ENCODE measurements at regions not wholly inside any gene's neighbourhood (a gene's known extent, or its start where the extent isn't known, plus 50 kb on each side); places are given as distances from the start of the nearest gene placed in this dataset.
A peak's percentile ranks its signal among the peaks of the same experiment; 100 is the strongest.
"Not testable (repeated sequence)": the region's sequence is repeated elsewhere in the genome, so short reads cannot be mapped to it uniquely, and the experiment has no call there.

- TF ChIP-seq POLR2A (IDR thresholded peaks at IDR 0.05) (no peak), POLR2AphosphoS5 (IDR thresholded peaks at IDR 0.05) (no peak), CTCF (IDR thresholded peaks at IDR 0.05) (no peak), EP300 (IDR thresholded peaks at IDR 0.05; ENCODE audit: low read depth) (no peak)
- no peak overlapping the region for H3K4me3 ChIP-seq
- 82 to 100% methylated on average over 2 of the region's 2 CpGs for WGBS, 2 donors (ENCODE audit: low coverage in 1 of 2)
- H3K27ac ChIP-seq = no peak overlapping the region
- H3K9me3 ChIP-seq = no peaks in the 10 kb centered on the region
- no peaks in the 10 kb centered on the region for H3K4me1 ChIP-seq
- H3K36me3 ChIP-seq = no peaks in the 10 kb centered on the region
- in situ Hi-C loops (cut with MboI; ENCODE audit: low pct_ligation_motif_present in 1 of 4, low pct_unique_long_range_greater_than_20kb in 1 of 4, low sequenced_read_pairs in 3 of 4) = no loop called here
- intact Hi-C loops (cut with DNase I; ENCODE audit: low total_unique reads) = no loop called here
- DNase-seq = no peak
- H3K27me3 ChIP-seq = no peaks in the 10 kb centered on the region
Observed at GRCh38 chr2:8558956-8559355, 122.9 kb upstream of the ID2 start.

- in situ Hi-C loops (cut with MboI; ENCODE audit: low pct_ligation_motif_present in 1 of 4, low pct_unique_long_range_greater_than_20kb in 1 of 4, low sequenced_read_pairs in 3 of 4) (no loop called here), intact Hi-C loops (cut with DNase I; ENCODE audit: low total_unique reads) (no loop called here)
- TF ChIP-seq POLR2A (IDR thresholded peaks at IDR 0.05) (no peak), CTCF (IDR thresholded peaks at IDR 0.05) (no peak), POLR2AphosphoS5 (IDR thresholded peaks at IDR 0.05) (no peak), EP300 (IDR thresholded peaks at IDR 0.05; ENCODE audit: low read depth) (no peak)
- no peak for DNase-seq
- Histone ChIP-seq H3K9me3 (no peaks in the 10 kb centered on the region), H3K36me3 (no peaks in the 10 kb centered on the region), H3K4me3 (no peak overlapping the region), H3K27me3 (no peaks in the 10 kb centered on the region), H3K4me1 (no peaks in the 10 kb centered on the region), H3K27ac (no peak overlapping the region)
- 55 to 58% methylated on average over 1 of the region's 1 CpG for WGBS, 2 donors (ENCODE audit: low coverage in 1 of 2)
Observed at GRCh38 chr2:8559805-8560204, 122.1 kb upstream of the ID2 start.

- in situ Hi-C loops (cut with MboI; ENCODE audit: low pct_ligation_motif_present in 1 of 4, low pct_unique_long_range_greater_than_20kb in 1 of 4, low sequenced_read_pairs in 3 of 4); H3K36me3 ChIP-seq; H3K4me1 ChIP-seq; H3K4me3 ChIP-seq; H3K27ac ChIP-seq; H3K27me3 ChIP-seq; DNase-seq; intact Hi-C loops (cut with DNase I; ENCODE audit: low total_unique reads); H3K9me3 ChIP-seq: not testable (repeated sequence)
- 93 to 100% methylated on average over 1 to 2 of the region's 2 CpGs for WGBS, 2 donors (ENCODE audit: low coverage in 1 of 2)
Observed at GRCh38 chr2:8561692-8562091, 120.2 kb upstream of the ID2 start.

GRCh38 chr2:8563814-8564474, 117.9 kb upstream of the ID2 start:
- no peak for TF ChIP-seq POLR2AphosphoS5 (IDR thresholded peaks at IDR 0.05)
- H3K4me1 ChIP-seq = no peaks in the 10 kb centered on the region
- in situ Hi-C loops (cut with MboI; ENCODE audit: low pct_ligation_motif_present in 1 of 4, low pct_unique_long_range_greater_than_20kb in 1 of 4, low sequenced_read_pairs in 3 of 4) (no loop called here), intact Hi-C loops (cut with DNase I; ENCODE audit: low total_unique reads) (no loop called here)
- DNase-seq = peak; percentile 5
- no peaks in the 10 kb centered on the region for H3K36me3 ChIP-seq
- no peaks in the 10 kb centered on the region for H3K27me3 ChIP-seq
- WGBS, 2 donors (ENCODE audit: low coverage in 1 of 2) = 90% methylated on average over 9 of the region's 9 CpGs; no CpG with 5 or more reads in 1 of the 2 donors
- H3K4me3 ChIP-seq = no peak overlapping the region
- H3K27ac ChIP-seq = no peak overlapping the region
- no peaks in the 10 kb centered on the region for H3K9me3 ChIP-seq

GRCh38 chr2:8564475-8564874, 117.4 kb upstream of the ID2 start:
- TF ChIP-seq EP300 (IDR thresholded peaks at IDR 0.05; ENCODE audit: low read depth) = no peak
- no peak for TF ChIP-seq POLR2A (IDR thresholded peaks at IDR 0.05)
- no peak for TF ChIP-seq CTCF (IDR thresholded peaks at IDR 0.05)
- no peak for TF ChIP-seq POLR2AphosphoS5 (IDR thresholded peaks at IDR 0.05)
- intact Hi-C loops (cut with DNase I; ENCODE audit: low total_unique reads) (no loop called here), in situ Hi-C loops (cut with MboI; ENCODE audit: low pct_ligation_motif_present in 1 of 4, low pct_unique_long_range_greater_than_20kb in 1 of 4, low sequenced_read_pairs in 3 of 4) (no loop called here)
- Histone ChIP-seq H3K36me3 (no peaks in the 10 kb centered on the region), H3K27ac (no peak overlapping the region), H3K27me3 (no peaks in the 10 kb centered on the region), H3K9me3 (no peaks in the 10 kb centered on the region), H3K4me3 (no peak overlapping the region), H3K4me1 (no peaks in the 10 kb centered on the region)
- DNase-seq = no peak
- WGBS, 2 donors (ENCODE audit: low coverage in 1 of 2) = 98 to 100% methylated on average over 5 to 9 of the region's 9 CpGs
